Smooth muscle cell of the brain vasculature (primary cell): ENCODE measurements at regions not wholly inside any gene's neighbourhood (a gene's known extent, or its start where the extent isn't known, plus 50 kb on each side); places are given as distances from the start of the nearest gene placed in this dataset.

Experiments
- DNase-seq: peaks from one replicate; pipeline ENCODE4 v3.0.0-alpha.2; 2012; ENCODE audit warnings: low read depth, low spot score

DNA sequence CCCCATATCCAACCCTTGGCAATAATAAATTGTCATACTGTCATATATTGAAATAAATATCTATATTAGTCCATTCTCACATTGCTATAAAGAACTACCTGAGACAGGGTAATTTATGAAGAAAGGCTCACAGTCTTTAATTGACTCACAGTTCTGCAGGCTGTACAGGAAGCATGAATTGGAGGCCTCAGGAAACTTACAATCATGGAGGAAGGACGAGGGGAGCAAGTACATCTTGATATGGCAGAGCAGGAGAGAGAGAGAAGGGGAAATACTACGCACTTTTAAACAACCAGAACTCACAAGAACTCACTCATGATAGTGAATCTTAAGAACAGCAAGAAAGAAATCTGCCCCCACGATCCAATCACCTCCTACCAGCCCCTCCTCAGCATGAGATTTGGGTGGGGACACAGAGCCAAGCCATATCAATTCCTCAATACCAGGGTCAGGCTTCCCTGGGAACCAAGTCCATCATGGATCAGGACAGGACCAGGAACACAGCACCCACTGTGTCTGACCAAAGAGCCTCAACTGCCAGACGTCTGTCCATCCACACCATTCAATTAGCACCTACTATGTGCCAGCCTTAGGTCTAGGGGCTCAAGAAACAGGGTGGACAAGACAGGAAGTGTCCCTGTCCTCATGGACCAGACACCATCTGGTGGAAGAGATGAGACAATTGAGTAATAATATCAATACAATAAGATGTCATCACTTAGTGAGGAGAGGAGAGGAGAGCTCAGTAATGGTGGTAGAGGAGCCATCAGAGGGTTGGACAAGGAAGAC lies 56.9 kb upstream of the TOP3B start:
- no peak for DNase-seq

GRCh38 chr22:22038178-22038880 lies 55.7 kb upstream of the TOP3B start:
- DNase-seq = no peak

GRCh38 chr22:22037740-22038139 lies 55.2 kb upstream of the TOP3B start:
- no peak for DNase-seq

DNA sequence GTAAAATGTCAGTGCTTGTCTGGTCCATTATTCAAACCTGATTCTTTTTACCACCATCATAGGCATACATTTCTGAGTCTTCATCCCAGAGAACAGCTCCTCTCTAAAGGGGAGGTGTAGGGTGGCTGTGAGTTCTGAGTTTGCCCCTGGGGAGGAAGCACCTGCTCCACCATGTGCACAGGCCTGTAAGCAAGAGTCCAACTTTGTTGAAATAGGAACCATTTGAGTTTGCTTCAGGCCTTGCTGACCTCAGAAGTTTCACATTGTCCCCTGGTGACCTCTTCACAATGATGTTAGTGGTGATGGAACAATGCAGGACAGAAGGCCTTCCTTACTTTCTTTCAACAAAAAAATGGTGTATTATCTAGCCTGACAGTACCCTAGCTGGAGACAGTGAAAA lies 54.6 kb upstream of the TOP3B start:
- no peak for DNase-seq

DNA sequence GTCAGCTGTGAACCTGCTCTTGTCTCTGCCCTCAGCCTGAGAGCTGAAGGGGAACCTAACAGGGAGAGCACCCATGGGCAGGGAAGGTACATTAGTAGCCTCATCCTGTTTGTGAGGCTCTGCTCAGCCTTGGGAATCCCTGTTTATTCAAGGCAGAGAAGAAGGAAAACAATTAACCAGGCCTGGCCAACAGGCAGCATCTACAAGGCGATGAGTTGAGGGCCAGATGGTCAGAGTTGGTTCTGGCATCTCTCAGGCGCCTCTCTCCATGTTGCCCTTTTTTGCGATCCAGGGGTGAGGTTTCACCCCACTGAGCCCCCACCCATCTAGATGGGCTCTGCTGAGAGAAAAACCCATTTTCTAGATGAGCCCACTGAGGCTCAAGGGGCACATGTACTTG lies 54.0 kb upstream of the TOP3B start:
- DNase-seq = no peak

DNA sequence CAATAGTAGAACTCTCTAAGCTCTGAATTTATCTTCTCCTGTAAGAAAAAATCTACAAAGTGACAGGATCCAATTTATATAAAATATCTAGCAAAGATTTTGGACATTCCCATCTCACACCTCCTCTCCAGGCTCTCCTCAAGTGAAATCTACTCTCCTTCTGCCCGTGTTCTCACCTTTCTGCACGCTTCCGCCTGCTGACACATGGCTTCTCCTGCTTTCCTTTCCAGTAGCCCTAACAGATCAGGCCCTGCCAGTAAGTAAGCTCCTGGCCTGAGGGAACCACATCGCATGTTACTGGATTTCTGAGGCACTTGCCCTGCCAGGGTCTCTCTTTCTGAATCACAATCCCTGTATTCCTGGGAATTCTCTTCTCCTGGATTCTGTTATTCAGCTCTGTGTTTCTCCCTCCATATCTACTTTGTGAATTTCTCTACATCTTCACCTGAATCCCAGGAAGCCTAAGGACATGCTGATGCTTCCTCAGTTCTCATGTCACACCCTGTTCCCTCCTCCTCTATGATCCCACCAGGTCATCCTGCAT lies 53.3 kb upstream of the TOP3B start:
- no peak for DNase-seq

DNA sequence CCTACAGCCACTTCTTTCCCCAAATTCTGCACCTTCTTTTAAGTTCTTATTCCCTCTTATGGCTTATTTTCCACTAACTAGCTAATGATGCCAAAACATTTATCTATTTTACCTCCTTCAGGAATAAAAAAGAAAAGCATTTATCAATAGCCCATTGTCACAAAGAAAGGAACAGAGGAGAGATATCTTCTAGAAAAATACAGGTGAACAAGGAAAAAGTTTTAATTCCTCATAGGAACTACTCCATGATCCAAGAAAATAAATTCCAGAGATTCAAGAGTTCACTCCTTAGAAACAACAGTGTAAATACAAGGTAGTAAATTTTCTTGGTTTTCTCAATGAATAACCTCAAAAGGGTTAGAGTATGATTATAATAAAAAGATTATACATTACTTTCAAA lies 52.6 kb upstream of the TOP3B start:
- no peak for DNase-seq

- no peak for DNase-seq
Observed at GRCh38 chr22:22034469-22035132, 52.0 kb upstream of the TOP3B start.

GRCh38 chr22:22033803-22034468 lies 51.3 kb upstream of the TOP3B start:
- DNase-seq = no peak

GRCh38 chr22:22032906-22033802 lies 50.6 kb upstream of the TOP3B start:
- DNase-seq = no peak

DNA sequence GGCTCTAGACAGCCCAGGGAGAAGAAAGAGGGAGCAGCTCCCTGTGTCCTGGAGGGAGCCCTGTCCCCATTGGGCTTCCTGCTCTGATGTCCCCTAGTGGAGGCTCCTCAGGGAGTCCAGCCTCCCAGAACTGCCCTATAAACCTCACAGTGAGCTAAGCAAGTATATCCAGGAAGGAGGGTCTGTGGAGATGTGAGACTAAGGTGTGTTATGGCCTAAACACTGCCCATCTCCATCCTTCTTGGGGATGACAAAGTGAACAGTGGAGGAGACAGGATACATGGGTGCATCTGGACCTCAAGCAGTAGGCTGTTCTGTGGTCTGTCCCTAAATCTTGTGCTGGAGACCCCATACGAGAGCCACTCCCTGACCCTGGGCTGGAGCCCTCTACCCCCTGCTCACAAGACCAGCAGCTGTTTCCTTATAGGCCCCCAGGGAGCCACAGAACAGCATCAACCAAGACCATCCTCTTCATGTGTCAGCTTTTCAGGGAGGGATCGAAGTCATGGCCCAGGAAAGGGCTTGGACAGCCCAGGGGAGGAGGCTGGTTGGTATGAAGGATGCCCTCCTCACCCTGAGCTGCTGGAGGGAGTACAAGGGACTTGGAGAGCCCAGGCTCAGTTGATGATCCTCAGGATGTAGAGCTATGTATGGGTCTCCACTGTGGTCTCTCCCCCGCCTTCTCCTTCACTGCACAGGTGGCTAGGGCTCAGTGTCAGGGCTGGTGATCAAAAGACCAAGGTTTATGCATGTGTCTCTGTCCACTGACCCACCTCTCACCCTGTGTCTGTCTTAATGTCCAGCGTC lies 49.7 kb upstream of the TOP3B start:
- DNase-seq = no peak
